DND-41 (cell line): ENCODE measurements at regions not wholly inside any gene's neighbourhood (a gene's known extent, or its start where the extent isn't known, plus 50 kb on each side); places are given as distances from the start of the nearest gene placed in this dataset.

Experiments
- EZH2 ChIP-seq: IDR thresholded peaks from 3 replicates; pipeline ENCODE4 v1.6.1; 2012; ENCODE audit warnings: borderline replicate concordance, low read depth, mild to moderate bottlenecking, moderate library complexity, low read length, inconsistent platforms; ENCODE audit not compliant: severe bottlenecking
- TF ChIP-seq, protein P1 (sequence below): IDR thresholded peaks from 2 replicates; pipeline ENCODE4 v1.5.1; 2012; ENCODE audit warnings: borderline replicate concordance, low read length, moderate library complexity, mild to moderate bottlenecking; ENCODE audit not compliant: poor library complexity, severe bottlenecking; ENCODE audit errors: extremely low read depth

DNA sequence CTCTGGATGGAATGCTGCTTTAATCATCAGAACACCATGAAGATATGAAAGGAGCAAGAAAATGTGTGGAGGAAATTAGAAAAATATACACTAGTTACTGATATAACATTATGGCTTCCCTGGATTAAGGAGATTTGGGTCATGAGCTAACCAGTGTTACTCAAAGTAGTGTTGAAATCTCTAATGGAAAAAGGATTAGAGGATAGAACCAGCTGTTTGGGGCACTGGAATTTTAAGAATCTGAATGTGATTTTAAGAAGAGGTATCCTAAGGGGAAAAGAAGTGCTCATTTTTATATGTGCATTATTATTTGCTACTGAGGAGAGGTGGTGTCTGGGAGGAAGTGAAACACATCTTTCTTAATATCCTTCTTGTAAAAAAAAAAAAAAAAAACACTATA, 164.1 kb upstream of the PPARGC1A start:
- TF ChIP-seq, protein P1, sequence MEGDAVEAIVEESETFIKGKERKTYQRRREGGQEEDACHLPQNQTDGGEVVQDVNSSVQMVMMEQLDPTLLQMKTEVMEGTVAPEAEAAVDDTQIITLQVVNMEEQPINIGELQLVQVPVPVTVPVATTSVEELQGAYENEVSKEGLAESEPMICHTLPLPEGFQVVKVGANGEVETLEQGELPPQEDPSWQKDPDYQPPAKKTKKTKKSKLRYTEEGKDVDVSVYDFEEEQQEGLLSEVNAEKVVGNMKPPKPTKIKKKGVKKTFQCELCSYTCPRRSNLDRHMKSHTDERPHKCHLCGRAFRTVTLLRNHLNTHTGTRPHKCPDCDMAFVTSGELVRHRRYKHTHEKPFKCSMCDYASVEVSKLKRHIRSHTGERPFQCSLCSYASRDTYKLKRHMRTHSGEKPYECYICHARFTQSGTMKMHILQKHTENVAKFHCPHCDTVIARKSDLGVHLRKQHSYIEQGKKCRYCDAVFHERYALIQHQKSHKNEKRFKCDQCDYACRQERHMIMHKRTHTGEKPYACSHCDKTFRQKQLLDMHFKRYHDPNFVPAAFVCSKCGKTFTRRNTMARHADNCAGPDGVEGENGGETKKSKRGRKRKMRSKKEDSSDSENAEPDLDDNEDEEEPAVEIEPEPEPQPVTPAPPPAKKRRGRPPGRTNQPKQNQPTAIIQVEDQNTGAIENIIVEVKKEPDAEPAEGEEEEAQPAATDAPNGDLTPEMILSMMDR: no peak
- TF ChIP-seq EZH2: no peak
